OCI-LY3 (cell line): ENCODE measurements at regions not wholly inside any gene's neighbourhood (a gene's known extent, or its start where the extent isn't known, plus 50 kb on each side); places are given as distances from the start of the nearest gene placed in this dataset.

Experiments used
- H2AFZ ChIP-seq: fragments of 200-600, 300-600 bp; shearing (Covaris generic); 2 replicates; pipeline ENCODE4 v1.6.0; 2014; ENCODE audit warnings: antibody characterized with exemption, low read depth, low read length
- H3K27ac ChIP-seq: fragments of 200-600, 300-600 bp; sonication (generic); 2 replicates; pipeline ENCODE4 v1.5.1; 2014; ENCODE audit warnings: mild to moderate bottlenecking, low read length, moderate library complexity, mixed read lengths
- H3K27me3 ChIP-seq: fragments of 200-600, 300-600 bp; sonication (generic); 2 replicates; pipeline ENCODE4 v1.6.1; 2014; ENCODE audit warnings: low read depth, low read length, mixed read lengths
- H3K36me3 ChIP-seq: fragments of 200-600, 300-600 bp; sonication (generic); replicated peaks from 2 replicates; pipeline ENCODE3; 2014; ENCODE audit warnings: low read depth, low read length, mixed read lengths
- H3K4me1 ChIP-seq: fragments of 300-600, 200-600 bp; sonication (generic); 2 replicates; pipeline ENCODE4 v1.6.1; 2014; ENCODE audit warnings: low read length, mixed read lengths
- H3K4me2 ChIP-seq: fragments of 200-600, 300-600 bp; sonication (generic); 2 replicates; pipeline ENCODE4 v1.6.1; 2014; ENCODE audit warnings: low read length, mixed read lengths
- H3K4me3 ChIP-seq: fragments of 300-600, 200-600 bp; sonication (generic); 2 replicates; pipeline ENCODE4 v1.5.1; 2014; ENCODE audit warnings: antibody characterized with exemption, mild to moderate bottlenecking, low read length, moderate library complexity
- H3K79me2 ChIP-seq: fragments of 300-600, 200-600 bp; shearing (Covaris generic); 2 replicates; pipeline ENCODE4 v1.6.1; 2014; ENCODE audit warnings: mild to moderate bottlenecking, low read length, mixed read lengths
- H3K9ac ChIP-seq: fragments of 300-600, 200-600 bp; shearing (Covaris generic); 2 replicates; pipeline ENCODE4 v1.6.0; 2014; ENCODE audit warnings: mild to moderate bottlenecking, low read length, moderate library complexity
- H3K9me3 ChIP-seq: fragments of 200-600, 300-600 bp; shearing (Covaris generic); 2 replicates; pipeline ENCODE4 v1.6.1; 2014; ENCODE audit warnings: low read length, mixed read lengths; ENCODE audit not compliant: insufficient read depth
- H4K20me1 ChIP-seq: fragments of 200-600, 300-600 bp; sonication (generic); 2 replicates; pipeline ENCODE4 v1.6.1; 2016; ENCODE audit warnings: low read length, mixed read lengths; ENCODE audit not compliant: insufficient read depth
- CTCF ChIP-seq: fragments of 200-600, 300-600 bp; sonication (generic); IDR thresholded peaks from 2 replicates; pipeline ENCODE4 v1.5.1; 2014; ENCODE audit warnings: antibody characterized with exemption, low read length, low read depth
- EZH2phosphoT487 ChIP-seq: fragments of 200-600 bp; shearing (Covaris generic); IDR thresholded peaks from 2 replicates; pipeline ENCODE4 v1.6.1; 2018; ENCODE audit warnings: antibody characterized with exemption, mixed run types, low read depth

GRCh38 chr1:119225831-119226230, 85.4 kb upstream of the WARS2 start:
- no peak overlapping the region for H2AFZ ChIP-seq
- no peak overlapping the region for H3K27ac ChIP-seq
- H4K20me1 ChIP-seq: no peaks in the 10 kb centered on the region
- H3K9ac ChIP-seq: no peak overlapping the region
- H3K4me1 ChIP-seq: no peaks in the 10 kb centered on the region
- no peaks in the 10 kb centered on the region for H3K27me3 ChIP-seq
- no peak for TF ChIP-seq CTCF
- no peak for TF ChIP-seq EZH2phosphoT487
- no peak overlapping the region for H3K4me3 ChIP-seq
- no peaks in the 10 kb centered on the region for H3K79me2 ChIP-seq
- H3K4me2 ChIP-seq: no peak overlapping the region
- no peaks in the 10 kb centered on the region for H3K9me3 ChIP-seq
- H3K36me3 ChIP-seq: no peaks in the 10 kb centered on the region

GRCh38 chr1:119226321-119226720, 85.9 kb upstream of the WARS2 start:
- no peak for TF ChIP-seq CTCF
- TF ChIP-seq EZH2phosphoT487: no peak
- no peak overlapping the region for H3K4me2 ChIP-seq
- no peaks in the 10 kb centered on the region for H3K27me3 ChIP-seq

GRCh38 chr1:119226913-119227312, 86.5 kb upstream of the WARS2 start:
- H3K4me3 ChIP-seq: no peak overlapping the region
- H3K9me3 ChIP-seq: no peaks in the 10 kb centered on the region
- no peak overlapping the region for H2AFZ ChIP-seq
- no peak overlapping the region for H3K27ac ChIP-seq
- H3K79me2 ChIP-seq: no peaks in the 10 kb centered on the region
- TF ChIP-seq EZH2phosphoT487 (no peak), CTCF (no peak)
- no peak overlapping the region for H3K4me2 ChIP-seq
- H3K36me3 ChIP-seq: no peaks in the 10 kb centered on the region
- H4K20me1 ChIP-seq: no peaks in the 10 kb centered on the region
- H3K4me1 ChIP-seq: no peaks in the 10 kb centered on the region
- no peak overlapping the region for H3K9ac ChIP-seq
- no peaks in the 10 kb centered on the region for H3K27me3 ChIP-seq

More at GRCh38 chr1:119226321-119226720, 85.9 kb upstream of the WARS2 start:
- Histone ChIP-seq H3K79me2 (no peaks in the 10 kb centered on the region), H3K4me3 (no peak overlapping the region), H3K9ac (no peak overlapping the region), H3K4me1 (no peaks in the 10 kb centered on the region), H3K9me3 (no peaks in the 10 kb centered on the region), H3K36me3 (no peaks in the 10 kb centered on the region), H2AFZ (no peak overlapping the region), H3K27ac (no peak overlapping the region), H4K20me1 (no peaks in the 10 kb centered on the region)

GRCh38 chr1:119227456-119227855, 87.0 kb upstream of the WARS2 start:
- Histone ChIP-seq H3K9ac (no peak overlapping the region), H2AFZ (no peak overlapping the region)
- no peak for TF ChIP-seq CTCF
- no peak for TF ChIP-seq EZH2phosphoT487

More at GRCh38 chr1:119227456-119227855, 87.0 kb upstream of the WARS2 start:
- Histone ChIP-seq H3K4me2 (no peak overlapping the region), H3K36me3 (no peaks in the 10 kb centered on the region), H4K20me1 (no peaks in the 10 kb centered on the region), H3K4me3 (no peak overlapping the region), H3K4me1 (no peaks in the 10 kb centered on the region), H3K27ac (no peak overlapping the region), H3K79me2 (no peaks in the 10 kb centered on the region), H3K27me3 (no peaks in the 10 kb centered on the region), H3K9me3 (no peaks in the 10 kb centered on the region)
